Activated naive CD4-positive, alpha-beta T cell treated with anti-CD3 and anti-CD28 coated beads for 36 hours (primary cell): ENCODE measurements at regions not wholly inside any gene's neighbourhood (a gene's known extent, or its start where the extent isn't known, plus 50 kb on each side); places are given as distances from the start of the nearest gene placed in this dataset.

Experiments
- CTCF ChIA-PET: fragments of 350-600 bp; sonication (Branson Sonifier 250); formaldehyde crosslinking; loops from one replicate; lab custom pipeline; 2021; ENCODE audit warnings: antibody characterized with exemption; lab: Charles Lee
- DNase-seq: peaks from one replicate; pipeline ENCODE4 v3.0.0-alpha.2; 2020
- H3K27ac Mint-ChIP-seq: one replicate; pipeline ENCODE4 v1.8.0; 2021; ENCODE audit warnings: mild to moderate bottlenecking, mixed read lengths
- H3K27me3 Mint-ChIP-seq: one replicate; pipeline ENCODE4 v1.8.0; 2021; ENCODE audit warnings: low read depth, mixed read lengths
- H3K36me3 Mint-ChIP-seq: one replicate; pipeline ENCODE4 v1.8.0; 2021; ENCODE audit warnings: low read depth, mixed read lengths
- H3K4me1 Mint-ChIP-seq: one replicate; pipeline ENCODE4 v1.8.0; 2021; ENCODE audit warnings: low read depth, mixed read lengths
- H3K4me3 Mint-ChIP-seq: one replicate; pipeline ENCODE4 v1.8.0; 2021; ENCODE audit warnings: mild to moderate bottlenecking, moderate library complexity, mixed read lengths
- H3K9me3 Mint-ChIP-seq: one replicate; pipeline ENCODE4 v1.8.0; 2021; ENCODE audit warnings: mixed read lengths
- intact Hi-C: fragments of 100-400 bp; cut with micrococcal nuclease; formaldehyde crosslinking; loops from one replicate; pipeline ENCODE4 v1.15.1; 2023

DNA sequence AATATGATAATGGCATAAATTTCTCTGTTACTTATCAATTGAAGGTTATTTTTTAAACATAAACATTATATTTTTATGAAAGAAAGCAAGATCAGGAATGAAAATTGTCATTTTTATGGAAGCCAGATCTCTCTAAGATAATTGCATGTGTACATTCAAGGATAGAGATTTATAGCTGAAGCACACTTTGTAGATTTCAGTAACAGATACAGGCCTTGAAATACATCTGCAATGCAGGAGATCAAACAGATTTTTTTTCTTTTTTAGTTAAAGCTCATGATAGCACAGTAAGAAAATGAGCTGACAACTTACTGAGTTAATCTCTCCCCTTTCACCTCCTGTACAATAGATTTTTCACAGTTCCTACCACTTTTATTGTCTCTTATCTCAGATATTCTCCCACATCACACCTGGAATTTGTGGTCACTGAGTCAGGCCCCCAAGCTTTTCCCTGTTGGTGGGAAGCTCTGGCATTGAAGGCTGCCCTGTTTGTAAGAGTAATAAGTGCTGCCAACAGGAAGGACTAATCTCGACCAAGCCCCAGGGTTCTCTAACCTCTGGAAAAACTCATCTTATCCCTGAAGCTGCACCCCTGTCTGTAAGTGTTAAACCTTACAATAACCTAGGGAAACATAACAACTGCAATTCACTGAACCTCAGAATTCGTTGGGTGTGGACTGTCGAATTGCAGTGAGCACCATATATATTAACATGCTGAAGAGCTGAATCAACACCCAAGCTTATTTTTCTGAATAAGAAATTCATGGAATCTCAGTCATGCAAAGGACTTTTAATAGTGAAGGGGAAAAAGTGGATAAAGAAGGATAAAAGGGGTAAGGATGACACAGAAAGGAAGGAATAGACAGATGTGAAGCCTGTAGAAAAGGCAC is 599.0 kb downstream of the LMO4 start:
- H3K27ac Mint-ChIP-seq = no peak overlapping the region
- intact Hi-C loops = no loop called here
- peaks cover 9% of the 10 kb centered on the region for H3K9me3 Mint-ChIP-seq
- no peaks in the 10 kb centered on the region for H3K36me3 Mint-ChIP-seq
- no peak for DNase-seq
- H3K27me3 Mint-ChIP-seq = no peaks in the 10 kb centered on the region
- no peaks in the 10 kb centered on the region for H3K4me1 Mint-ChIP-seq
- no peak overlapping the region for H3K4me3 Mint-ChIP-seq
- CTCF ChIA-PET = interaction anchor here (0.6 to 1.2 kb wide), 2 partner anchors 11 to 592 kb away, joined by 3 to 5 read pairs; no protein-coding TSS in a partner anchor

DNA sequence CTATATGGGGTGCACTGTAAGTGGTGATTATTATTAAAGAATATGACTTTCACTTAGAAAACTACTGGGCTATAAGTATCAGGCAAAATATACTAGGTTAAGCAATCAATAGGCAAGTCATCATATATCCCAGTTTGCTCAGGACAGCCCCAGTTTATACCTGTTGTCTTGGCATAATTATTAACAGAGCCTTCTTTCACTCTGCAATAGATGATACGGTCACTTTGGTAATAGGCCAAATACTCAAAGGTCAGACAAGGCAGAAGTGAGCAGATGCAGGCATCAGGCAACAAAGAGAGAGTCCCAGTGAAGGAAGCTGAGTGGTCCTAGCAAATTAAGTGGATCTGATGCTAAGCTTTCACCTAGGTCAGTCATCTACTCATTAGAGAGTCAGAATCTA is 599.9 kb downstream of the LMO4 start:
- Mint-ChIP-seq H3K27ac (no peak overlapping the region), H3K27me3 (no peaks in the 10 kb centered on the region), H3K4me3 (no peak overlapping the region), H3K4me1 (no peaks in the 10 kb centered on the region), H3K9me3 (peaks cover 9% of the 10 kb centered on the region), H3K36me3 (no peaks in the 10 kb centered on the region)
- intact Hi-C loops = no loop called here
- DNase-seq = no peak
- CTCF ChIA-PET = interaction anchor here (0.6 kb wide), 1 partner anchor 593 kb away, joined by 5 read pairs; no protein-coding TSS in a partner anchor

GRCh38 chr1:87929906-87930305 is 601.2 kb downstream of the LMO4 start:
- H3K36me3 Mint-ChIP-seq = no peaks in the 10 kb centered on the region
- CTCF ChIA-PET = no interaction called here
- H3K4me3 Mint-ChIP-seq = no peak overlapping the region
- peaks cover 9% of the 10 kb centered on the region for H3K9me3 Mint-ChIP-seq
- H3K27ac Mint-ChIP-seq = no peak overlapping the region
- DNase-seq = no peak
- H3K4me1 Mint-ChIP-seq = no peaks in the 10 kb centered on the region
- intact Hi-C loops = no loop called here
- no peaks in the 10 kb centered on the region for H3K27me3 Mint-ChIP-seq

GRCh38 chr1:87930796-87931195 is 602.1 kb downstream of the LMO4 start:
- no peaks in the 10 kb centered on the region for H3K27me3 Mint-ChIP-seq
- H3K9me3 Mint-ChIP-seq = peaks cover 9% of the 10 kb centered on the region
- H3K36me3 Mint-ChIP-seq = no peaks in the 10 kb centered on the region
- H3K27ac Mint-ChIP-seq = no peak overlapping the region
- intact Hi-C loops = no loop called here
- H3K4me3 Mint-ChIP-seq = no peak overlapping the region
- CTCF ChIA-PET = no interaction called here
- DNase-seq = no peak
- H3K4me1 Mint-ChIP-seq = no peaks in the 10 kb centered on the region

GRCh38 chr1:87933171-87933570 is 604.5 kb downstream of the LMO4 start:
- H3K4me1 Mint-ChIP-seq = no peaks in the 10 kb centered on the region

DNA sequence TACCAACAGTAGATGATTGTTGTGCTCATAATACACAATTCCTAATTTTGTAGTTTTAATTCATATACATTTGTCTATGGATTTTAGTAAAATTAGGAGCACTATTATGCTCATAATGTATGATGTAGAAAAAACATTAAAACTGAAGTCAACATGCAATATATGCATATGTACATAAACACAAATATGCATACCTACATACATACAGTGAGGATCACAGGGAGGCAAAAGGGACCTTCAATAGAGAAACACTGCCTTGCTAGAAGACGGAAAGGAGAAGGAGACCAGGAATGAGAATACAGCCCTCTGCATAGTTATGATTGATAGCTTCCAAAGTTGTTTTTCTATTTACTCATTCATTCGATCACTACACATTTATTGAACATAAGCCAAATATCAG is 606.5 kb downstream of the LMO4 start:
- CTCF ChIA-PET = no interaction called here
- H3K4me1 Mint-ChIP-seq = no peaks in the 10 kb centered on the region

More at GRCh38 chr1:87933171-87933570, 604.5 kb downstream of the LMO4 start:
- CTCF ChIA-PET = no interaction called here
- no peak for DNase-seq
- Mint-ChIP-seq H3K36me3 (no peaks in the 10 kb centered on the region), H3K9me3 (peaks cover 9% of the 10 kb centered on the region), H3K4me3 (no peak overlapping the region), H3K27me3 (no peaks in the 10 kb centered on the region), H3K27ac (no peak overlapping the region)
- intact Hi-C loops = no loop called here

DNA sequence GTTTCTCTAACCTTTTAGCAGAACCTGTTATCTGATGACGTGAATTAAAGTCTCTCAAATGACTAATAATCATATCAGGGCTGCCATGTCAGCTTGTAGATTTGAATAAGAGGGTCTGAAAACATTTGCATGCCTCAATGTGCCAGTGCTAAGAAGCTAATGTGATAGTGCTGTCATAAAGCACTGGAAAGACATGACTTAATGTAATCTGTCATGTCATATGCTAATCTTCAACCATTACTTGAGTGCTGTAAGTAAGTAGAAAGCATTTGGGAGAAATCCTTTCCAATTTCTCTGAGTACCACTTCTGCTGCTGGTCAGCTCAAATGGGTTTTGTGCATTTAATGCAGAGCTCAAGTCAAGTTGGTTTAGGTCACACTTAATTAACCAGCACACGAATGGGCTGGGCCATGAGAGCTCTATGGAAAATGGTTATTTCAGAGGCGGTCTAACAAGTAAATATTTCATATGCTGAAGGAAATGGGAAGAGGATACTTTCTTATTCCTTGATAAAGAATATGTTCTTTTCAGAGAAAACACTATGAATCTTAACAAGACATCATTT is 609.2 kb downstream of the LMO4 start:
- Mint-ChIP-seq H3K27me3 (no peaks in the 10 kb centered on the region), H3K27ac (no peak overlapping the region), H3K4me1 (no peaks in the 10 kb centered on the region), H3K36me3 (no peaks in the 10 kb centered on the region), H3K9me3 (no peaks in the 10 kb centered on the region), H3K4me3 (no peak overlapping the region)
- DNase-seq = no peak
- intact Hi-C loops = no loop called here
- CTCF ChIA-PET = no interaction called here

More for the DNA sequence above, 606.5 kb downstream of the LMO4 start:
- no peaks in the 10 kb centered on the region for H3K36me3 Mint-ChIP-seq
- H3K4me3 Mint-ChIP-seq = no peak overlapping the region
- H3K9me3 Mint-ChIP-seq = peaks cover 6% of the 10 kb centered on the region
- intact Hi-C loops = no loop called here
- no peak for DNase-seq
- H3K27ac Mint-ChIP-seq = no peak overlapping the region
- no peaks in the 10 kb centered on the region for H3K27me3 Mint-ChIP-seq

DNA sequence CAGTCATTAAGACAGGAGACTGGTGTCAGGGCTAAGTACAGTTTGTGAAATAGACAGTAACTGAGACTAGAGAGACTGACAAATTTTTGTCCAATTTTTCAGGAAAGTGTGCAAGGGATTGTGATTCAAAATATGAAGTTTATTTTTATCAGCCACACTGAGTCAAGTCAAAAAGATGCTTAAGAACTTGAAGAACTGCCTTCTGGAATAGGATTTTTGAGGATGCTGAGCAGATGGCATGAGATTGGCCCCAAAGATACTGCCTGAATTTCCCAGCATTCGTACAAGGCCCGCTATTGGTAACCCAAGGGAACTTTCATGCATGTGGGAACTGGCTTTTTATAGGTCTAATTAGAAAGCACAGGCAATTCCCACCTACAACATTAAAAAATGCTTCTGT is 610.0 kb downstream of the LMO4 start:
- Mint-ChIP-seq H3K4me1 (no peaks in the 10 kb centered on the region), H3K27ac (no peak overlapping the region)
- no peak for DNase-seq

GRCh38 chr1:87939444-87939843 is 610.8 kb downstream of the LMO4 start:
- no peak for DNase-seq
- intact Hi-C loops = no loop called here
- H3K27ac Mint-ChIP-seq = no peak overlapping the region
- CTCF ChIA-PET = no interaction called here
- H3K9me3 Mint-ChIP-seq = no peaks in the 10 kb centered on the region
- no peaks in the 10 kb centered on the region for H3K4me1 Mint-ChIP-seq
- no peak overlapping the region for H3K4me3 Mint-ChIP-seq
- no peaks in the 10 kb centered on the region for H3K27me3 Mint-ChIP-seq
- no peaks in the 10 kb centered on the region for H3K36me3 Mint-ChIP-seq

More for the DNA sequence above, 610.0 kb downstream of the LMO4 start:
- Mint-ChIP-seq H3K36me3 (no peaks in the 10 kb centered on the region), H3K9me3 (no peaks in the 10 kb centered on the region), H3K4me3 (no peak overlapping the region), H3K27me3 (no peaks in the 10 kb centered on the region)
- CTCF ChIA-PET = no interaction called here
- intact Hi-C loops = no loop called here

- Mint-ChIP-seq H3K4me1 (no peaks in the 10 kb centered on the region), H3K36me3 (no peaks in the 10 kb centered on the region), H3K4me3 (no peak overlapping the region), H3K27ac (no peak overlapping the region), H3K9me3 (no peaks in the 10 kb centered on the region), H3K27me3 (peaks cover 2% of the 10 kb centered on the region)
- CTCF ChIA-PET = no interaction called here
- intact Hi-C loops = no loop called here
- DNase-seq = no peak
Measured at GRCh38 chr1:87940421-87940820, 611.7 kb downstream of the LMO4 start.

- H3K4me3 Mint-ChIP-seq = no peak overlapping the region
Measured at GRCh38 chr1:87941337-87941946, 612.8 kb downstream of the LMO4 start.

DNA sequence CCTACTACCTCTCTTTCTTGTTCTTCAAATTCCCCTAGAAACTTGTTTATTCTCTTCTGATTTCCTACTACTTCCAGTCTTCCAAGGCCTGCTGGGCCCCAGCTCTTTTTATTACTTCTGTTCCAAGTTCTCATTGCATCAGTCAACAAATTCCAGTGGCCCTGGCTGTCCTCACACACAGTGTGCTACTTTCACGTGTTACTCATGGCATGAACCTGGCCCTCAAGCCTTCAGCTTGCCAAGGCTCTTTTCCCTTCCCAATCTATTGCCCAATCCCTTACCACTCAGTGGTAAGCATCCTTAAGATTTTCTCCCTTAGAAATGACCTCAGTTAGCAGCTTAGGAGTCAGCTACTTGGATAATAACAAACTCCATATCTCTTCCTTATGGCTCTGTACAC is 613.5 kb downstream of the LMO4 start:
- Mint-ChIP-seq H3K27me3 (peaks cover 2% of the 10 kb centered on the region), H3K27ac (no peak overlapping the region), H3K36me3 (no peaks in the 10 kb centered on the region), H3K9me3 (no peaks in the 10 kb centered on the region), H3K4me3 (no peak overlapping the region), H3K4me1 (no peaks in the 10 kb centered on the region)
- no peak for DNase-seq
- CTCF ChIA-PET = interaction anchor here (0.7 to 0.8 kb wide), 2 partner anchors 10 to 12 kb away, joined by 3 to 4 read pairs; no protein-coding TSS in a partner anchor
- intact Hi-C loops = no loop called here

More at GRCh38 chr1:87941337-87941946, 612.8 kb downstream of the LMO4 start:
- CTCF ChIA-PET = interaction anchor here (0.7 to 0.8 kb wide), 2 partner anchors 9 to 12 kb away, joined by 3 to 4 read pairs; no protein-coding TSS in a partner anchor
- H3K9me3 Mint-ChIP-seq = no peaks in the 10 kb centered on the region
- H3K27me3 Mint-ChIP-seq = peaks cover 2% of the 10 kb centered on the region
- H3K4me1 Mint-ChIP-seq = no peaks in the 10 kb centered on the region
- H3K36me3 Mint-ChIP-seq = no peaks in the 10 kb centered on the region
- intact Hi-C loops = no loop called here
- no peak for DNase-seq
- H3K27ac Mint-ChIP-seq = no peak overlapping the region
